ENCODE measurements at regions not wholly inside any gene's neighbourhood (a gene's known extent, or its start where the extent isn't known, plus 50 kb on each side); places are given as distances from the start of the nearest gene placed in this dataset.
"Not testable (repeated sequence)": the region's sequence is repeated elsewhere in the genome, so short reads cannot be mapped to it uniquely, and the experiment has no call there.

DNA sequence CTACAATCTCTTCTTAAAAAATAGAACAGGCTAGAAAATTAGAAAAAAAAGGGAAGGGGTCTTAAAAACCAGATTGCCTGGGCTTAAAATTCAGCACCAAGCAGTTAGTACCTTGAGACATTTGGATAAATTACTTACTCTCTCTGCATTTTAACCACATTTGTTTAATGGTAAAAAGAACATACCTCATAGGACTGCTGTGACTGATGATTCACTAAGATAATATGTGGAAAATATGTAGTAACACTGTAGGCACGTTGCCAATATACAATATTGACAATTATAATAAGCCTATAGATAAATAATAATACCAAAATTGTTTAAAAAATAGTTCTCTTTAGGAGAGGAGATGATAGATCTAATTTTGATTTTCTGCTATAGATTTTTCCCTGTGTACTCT is 750.4 kb downstream of the TENT5A start:
- no peak for DNase-seq (ENCODE audit: low read depth)

DNA sequence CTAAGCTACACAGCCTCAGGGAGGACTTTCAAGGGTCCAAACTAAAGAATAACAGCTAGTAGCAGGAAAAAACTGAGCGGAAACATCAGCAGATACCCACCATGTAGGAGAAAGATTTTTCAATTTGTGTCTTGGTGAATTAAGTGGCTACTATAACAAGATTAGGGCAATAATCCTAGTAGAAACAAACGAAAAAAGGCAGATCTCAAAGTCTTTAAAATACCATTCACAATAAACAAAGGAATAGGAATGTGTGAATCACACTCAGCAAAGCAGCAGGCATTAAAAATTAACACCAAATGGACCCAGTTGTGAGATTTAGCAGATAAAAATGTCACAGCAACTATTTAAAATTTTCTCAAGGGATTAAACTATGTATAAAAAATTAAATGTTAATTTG is 761.2 kb downstream of the TENT5A start:
- DNase-seq (ENCODE audit: low read depth) = no peak

DNA sequence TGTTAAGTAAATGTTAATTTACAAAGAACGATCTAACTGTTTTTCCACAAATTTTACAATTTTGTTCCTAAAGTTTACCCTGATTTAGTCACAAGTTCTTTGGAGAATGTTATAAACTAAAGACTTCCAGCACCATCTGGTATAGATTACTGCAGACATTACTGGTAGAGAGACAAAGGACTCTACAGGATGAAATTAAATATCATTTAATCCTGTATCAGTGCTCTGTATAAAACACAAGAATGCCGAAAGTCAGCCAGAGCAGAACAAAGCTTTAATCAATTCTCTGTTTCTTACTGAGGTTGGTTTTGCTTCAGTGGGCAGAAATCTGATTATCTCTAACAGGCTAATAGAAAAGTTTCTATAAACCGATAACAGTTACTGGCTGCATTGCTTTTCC is 763.6 kb downstream of the TENT5A start:
- peak; percentile 7 for DNase-seq (ENCODE audit: low read depth)

DNA sequence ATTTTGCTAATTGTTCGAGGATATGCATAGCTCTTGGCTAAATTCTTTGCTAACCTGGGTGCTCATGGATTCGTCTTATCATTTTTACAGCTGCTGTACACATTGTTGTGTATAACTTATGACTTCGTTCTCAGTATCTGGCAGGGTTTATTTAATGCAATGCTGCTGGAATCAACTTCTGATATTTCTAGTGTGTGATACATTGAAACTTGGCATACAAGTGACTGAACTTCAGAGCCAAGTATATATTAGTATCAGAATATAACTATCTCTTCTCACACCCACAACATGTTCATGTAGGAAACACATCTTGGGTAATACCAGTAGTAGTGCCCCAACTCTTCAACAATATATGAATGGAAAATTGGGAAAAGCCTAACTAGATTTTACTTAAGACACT is 764.2 kb downstream of the TENT5A start:
- no peak for DNase-seq (ENCODE audit: low read depth)

DNA sequence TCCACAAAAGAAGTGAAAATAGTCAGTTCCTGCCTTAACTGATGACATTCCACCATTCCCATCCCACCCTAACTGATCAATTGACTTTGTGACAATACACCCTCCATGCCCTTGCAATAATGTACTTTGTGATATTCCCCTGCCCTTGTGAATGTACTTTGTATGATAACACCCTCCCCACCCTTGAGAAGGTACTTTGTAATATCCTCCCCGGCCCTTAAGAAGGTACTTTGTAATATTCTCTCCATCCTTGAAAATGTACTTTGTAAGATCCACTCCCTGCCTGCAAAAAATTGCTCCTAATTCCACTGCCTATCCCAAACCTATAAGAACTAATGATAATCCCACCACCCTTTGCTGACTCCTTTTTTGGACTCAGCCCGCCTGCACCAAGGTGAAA is 771.3 kb downstream of the TENT5A start:
- not testable (repeated sequence) for DNase-seq (ENCODE audit: low read depth)

DNA sequence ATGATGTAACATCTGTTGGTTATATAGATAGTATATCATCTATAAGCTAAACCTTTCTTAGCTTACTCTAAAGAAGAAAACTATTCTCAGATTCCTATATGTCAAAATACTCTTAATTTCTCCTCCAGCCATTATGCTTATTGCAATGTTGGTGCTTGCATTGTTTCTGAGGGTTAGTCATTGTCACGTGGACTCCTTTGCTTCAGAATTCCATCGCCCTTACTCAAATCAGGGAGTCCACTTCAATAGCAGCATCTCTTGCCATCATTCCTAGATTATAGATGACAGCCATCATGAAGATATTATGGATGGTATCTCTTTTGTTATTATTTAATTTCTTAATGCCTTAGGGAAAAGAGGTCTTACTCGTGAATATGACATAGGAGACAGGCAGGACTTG is 776.1 kb downstream of the TENT5A start:
- DNase-seq (ENCODE audit: low read depth) = no peak

DNA sequence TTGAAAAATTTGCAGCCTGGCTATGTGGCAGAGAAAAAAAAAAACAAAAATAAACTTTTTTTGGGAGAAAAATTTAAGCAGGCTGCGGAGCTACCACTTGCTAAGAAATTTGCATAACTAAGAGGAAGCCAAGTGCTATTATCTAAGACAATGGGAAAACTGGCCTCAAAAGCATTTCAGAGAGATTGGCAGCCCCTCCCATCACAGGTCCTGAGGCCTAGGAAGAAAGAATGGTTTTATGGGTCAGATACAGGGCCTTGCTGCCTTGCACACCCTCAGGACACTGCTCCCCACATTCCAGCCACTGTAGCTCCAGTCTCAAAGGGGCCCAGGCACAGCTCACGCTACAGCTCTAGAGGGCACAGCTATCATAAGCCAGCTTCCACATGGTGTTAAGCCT is 777.9 kb downstream of the TENT5A start:
- no peak for DNase-seq (ENCODE audit: low read depth)

DNA sequence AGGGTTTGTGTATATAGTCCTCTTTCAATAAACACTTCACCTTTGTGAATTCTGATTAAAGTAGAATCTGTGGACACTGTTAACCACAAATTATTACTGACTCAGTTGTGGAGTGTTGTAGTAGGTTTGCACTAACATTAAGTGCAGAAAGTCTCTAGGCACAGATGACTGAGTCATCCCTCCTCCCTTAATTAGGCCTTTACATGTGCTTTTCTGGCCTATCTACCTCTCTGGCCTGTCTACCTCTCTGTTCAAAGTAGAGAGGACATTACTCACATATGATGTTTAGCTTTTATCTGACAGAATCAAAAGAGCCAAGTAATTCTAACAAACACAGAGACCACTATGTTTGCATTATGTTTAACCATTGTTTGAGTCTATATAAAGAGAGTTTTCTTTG is 783.0 kb downstream of the TENT5A start:
- no peak for DNase-seq (ENCODE audit: low read depth)

DNA sequence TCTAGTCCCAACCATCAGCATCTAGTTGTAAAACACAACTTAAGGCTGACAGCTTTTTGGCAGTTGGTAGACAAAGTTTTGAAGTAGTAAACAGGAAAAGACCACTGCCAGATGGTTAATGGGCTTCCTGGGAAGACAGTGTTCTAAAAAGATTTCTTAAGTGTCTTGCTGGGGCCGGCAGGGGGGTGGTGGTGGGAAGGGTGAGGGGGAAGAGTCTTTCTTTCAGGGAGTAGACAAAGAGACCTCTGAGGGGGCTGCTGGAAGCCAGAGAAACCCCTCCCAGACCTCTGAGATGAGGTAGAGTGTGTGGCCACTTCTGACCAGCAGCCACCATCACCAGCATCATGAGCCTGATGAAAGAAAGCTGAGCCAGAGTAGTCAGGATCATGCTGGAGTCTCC is 784.9 kb downstream of the TENT5A start:
- no peak for DNase-seq (ENCODE audit: low read depth)

DNA sequence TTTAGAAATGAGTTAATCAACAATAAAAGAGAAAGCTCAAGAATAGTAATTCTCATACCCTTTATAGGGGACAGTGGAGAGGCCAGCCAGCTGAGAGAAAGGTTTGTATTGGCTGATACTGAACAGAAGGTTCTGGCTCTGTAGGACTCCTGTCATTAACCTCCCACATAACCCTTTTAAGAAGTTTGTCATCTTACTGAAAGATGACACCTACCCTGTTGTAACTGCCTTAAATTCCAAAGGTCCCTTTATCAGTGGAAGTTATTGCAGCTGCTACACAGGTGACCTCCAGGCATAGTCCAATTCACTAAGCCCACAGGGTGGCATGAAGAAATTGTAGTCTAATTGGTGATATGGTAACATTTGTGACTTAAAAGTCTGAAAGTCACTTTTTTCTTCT is 790.1 kb downstream of the TENT5A start:
- no peak for DNase-seq (ENCODE audit: low read depth)

DNA sequence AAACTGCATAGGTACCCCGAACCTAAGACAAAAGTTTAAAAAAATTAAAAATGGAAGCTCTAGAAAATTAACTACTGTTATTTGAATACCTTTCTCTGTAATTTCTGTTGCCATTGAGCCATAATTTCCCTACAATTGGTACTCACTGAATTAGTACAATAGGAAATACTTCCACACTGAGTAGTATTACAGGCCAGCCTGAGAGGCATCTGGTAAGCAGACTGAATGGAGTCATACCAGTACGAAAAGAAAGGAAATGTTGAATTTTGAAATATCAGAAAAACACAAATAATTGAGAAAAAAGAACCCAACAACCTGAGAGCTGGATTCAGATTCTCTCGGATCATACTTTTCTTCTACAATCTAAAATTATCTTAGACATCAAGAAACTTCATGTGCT is 791.3 kb downstream of the TENT5A start:
- no peak for DNase-seq (ENCODE audit: low read depth)

DNA sequence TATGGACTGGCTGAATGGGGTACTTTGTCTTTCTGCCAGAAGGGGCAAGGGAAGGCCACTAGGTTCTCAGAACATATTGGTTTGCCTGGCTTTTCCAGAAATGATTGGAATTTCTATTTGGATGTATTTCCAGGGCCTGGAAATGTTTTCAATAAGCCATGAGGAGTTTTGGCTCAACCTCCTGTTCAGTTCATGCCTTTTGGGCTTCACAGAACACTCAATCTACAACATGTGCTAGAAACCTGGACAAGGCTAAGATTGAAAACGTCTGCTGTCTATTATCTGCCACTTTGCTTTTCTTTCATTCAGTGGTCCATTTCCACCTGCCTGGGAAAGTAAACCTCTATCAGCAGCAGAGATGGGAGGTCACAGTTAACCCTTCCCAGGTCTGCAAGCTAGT is 793.4 kb downstream of the TENT5A start:
- no peak for DNase-seq (ENCODE audit: low read depth)

DNA sequence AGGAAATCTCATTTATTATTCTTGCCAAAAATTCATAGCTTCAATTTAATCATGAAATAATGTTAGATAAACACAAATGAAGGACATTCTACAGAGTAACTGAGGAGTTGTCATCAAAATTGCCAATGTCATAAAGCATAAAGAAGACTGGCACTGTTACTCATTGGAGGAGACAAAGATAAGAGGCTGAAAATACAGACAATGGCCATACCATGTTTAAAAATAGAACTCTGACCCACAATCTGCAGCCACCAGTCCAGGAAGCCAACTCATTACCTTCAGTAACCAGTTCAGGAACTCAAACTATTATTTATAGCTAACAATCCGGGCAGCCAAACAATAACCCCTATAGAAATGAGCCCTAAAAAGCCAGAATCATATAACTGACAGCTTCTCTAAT is 795.6 kb downstream of the TENT5A start:
- DNase-seq (ENCODE audit: low read depth) = no peak

DNA sequence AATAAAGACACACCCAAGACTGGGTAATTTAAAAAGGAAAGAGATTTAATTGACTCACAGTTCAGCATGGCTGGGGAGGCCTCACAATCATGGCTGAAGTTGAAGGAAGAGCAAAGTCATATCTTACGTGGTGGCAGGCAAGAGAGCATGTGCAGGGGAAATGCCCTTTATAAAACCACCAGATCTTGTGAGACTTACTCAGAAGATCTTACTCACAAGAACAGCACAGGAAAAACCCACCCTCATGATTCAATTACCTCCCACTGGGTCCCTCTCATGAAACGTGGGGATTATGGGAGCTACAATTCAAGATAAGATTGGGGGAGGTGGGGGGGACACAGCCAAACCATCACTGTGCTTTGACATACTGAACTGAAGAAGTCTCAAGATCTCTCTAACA is 800.0 kb downstream of the TENT5A start:
- not testable (repeated sequence) for DNase-seq (ENCODE audit: low read depth)

DNA sequence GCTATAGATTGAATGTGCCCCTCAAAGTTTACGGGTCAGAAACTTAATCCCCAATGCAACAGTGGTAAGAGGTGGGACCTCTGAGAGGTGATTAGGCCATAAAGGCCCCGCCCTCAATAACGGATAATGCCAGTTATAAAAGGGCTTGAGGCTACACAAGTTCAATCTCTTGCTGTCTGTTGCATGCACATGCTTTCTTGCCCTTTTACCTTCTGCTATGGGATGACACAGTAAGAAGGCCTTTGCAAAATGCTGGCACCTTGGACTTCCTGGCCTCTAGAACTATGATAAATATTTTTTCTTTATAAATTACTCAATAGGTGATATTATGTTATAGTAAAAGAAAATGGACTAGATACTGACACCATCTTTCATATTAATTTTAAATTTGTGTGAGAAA is 806.1 kb downstream of the TENT5A start:
- DNase-seq (ENCODE audit: low read depth) = no peak

DNA sequence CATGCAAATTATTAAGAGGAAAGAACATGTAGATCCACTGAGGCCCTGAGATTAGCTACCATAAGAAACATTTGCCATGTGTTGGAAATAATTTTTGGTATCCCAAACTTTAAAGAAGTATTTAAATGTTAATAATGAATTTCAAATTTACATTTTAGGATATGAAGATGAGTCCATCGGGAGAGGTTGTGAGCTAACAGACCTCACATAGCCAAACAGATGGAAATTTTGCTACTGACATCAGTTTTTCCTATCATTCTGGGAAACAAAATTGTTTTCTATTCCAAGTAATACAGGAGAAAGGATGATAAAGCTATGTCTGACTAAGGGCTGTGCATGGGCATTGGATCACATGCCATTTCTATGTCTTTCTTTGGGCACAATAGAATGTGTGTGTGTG is 809.6 kb downstream of the TENT5A start:
- DNase-seq (ENCODE audit: low read depth) = no peak

DNA sequence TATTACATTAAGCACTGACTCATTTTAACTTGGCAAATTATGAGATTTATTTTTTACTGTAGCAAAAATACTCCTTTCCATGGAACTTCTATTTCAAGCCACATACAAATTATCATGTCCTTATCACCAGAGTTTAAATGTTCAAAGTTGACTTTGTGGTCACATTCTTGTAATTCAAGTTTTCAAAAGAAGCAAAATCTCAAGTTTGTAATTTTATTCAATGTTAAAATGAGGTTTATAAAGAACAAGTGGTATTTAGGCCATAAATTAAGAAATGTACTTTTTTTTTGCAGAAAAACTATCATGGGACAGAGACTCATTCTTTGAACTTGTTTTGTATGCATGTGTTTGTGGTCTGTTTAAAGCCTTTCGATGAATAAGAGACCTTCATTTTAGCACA is 811.5 kb downstream of the TENT5A start:
- DNase-seq (ENCODE audit: low read depth) = no peak

DNA sequence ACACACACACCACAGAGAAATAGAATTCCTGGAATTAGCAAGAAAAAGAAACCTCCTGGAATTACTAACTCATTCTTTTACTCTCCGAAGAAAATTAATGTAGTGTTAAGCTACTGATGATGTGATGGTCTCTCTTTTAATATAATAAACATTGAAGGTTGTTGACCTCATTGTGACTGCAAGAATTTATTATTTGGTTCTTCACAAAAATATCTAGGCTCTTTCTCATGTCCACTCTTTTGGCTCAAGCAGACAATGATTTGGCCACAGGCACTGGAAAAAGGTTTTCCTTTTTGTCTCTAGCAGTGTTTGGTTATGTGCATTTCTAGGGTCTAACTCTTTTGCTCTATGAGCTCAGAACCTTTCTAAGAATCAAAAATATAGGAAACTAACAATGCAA is 811.9 kb downstream of the TENT5A start:
- peak; percentile 6 for DNase-seq (ENCODE audit: low read depth)

DNA sequence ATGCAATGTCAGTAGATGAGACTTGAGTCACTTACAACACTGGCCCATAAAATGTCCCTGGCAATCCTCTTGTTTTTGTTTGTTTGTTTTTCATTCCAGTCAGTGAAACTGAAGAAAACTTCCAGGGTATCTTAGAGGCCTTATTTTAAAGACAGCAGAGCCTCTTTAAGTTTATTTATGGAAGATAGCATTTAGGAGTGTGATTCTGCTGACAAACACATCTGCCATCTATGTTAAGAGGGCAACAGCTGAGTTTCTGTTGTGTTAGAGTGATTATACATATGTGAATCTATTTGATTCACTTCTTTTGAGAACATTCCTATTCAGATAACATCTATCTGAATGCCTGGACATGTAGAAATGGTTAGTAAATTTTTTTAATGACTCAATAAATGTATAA is 812.6 kb downstream of the TENT5A start:
- no peak for DNase-seq (ENCODE audit: low read depth)

DNA sequence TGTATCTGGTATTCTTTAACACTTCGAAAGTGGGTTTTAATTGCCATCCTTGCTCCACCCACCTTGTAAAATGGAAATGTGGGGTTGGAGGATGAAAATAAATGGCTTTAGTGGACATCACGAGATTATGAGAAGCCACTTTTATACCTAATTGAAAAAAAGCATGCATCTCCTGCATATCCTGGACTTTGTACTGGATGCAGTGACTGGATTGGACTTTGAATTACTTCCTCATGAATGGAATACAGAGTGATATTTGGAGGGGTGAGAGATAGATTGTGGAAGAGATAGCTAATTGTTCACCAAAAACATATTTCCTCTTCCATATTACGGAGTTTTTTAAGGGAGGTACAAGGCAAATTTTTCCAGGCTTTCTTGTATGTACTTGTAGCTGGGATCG is 813.0 kb downstream of the TENT5A start:
- no peak for DNase-seq (ENCODE audit: low read depth)

DNA sequence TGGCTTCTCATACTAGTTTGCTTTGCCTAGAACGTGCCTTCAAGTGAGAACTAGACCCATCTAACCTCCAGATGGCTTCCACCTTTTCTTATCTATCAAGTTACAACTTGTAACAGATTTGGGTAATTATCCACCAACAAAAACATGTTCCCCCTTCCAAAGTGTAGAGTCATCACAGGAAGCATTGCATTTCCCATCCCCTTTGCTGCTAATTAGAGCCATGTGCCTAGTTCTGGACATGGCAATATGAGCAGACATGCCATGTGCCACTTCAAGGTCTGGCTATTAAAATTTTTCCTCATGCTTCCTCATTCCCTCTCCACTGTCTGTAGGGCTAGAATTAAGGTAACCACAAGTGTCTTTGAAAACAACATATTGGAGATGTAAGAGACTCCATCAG is 814.4 kb downstream of the TENT5A start:
- peak; percentile 11 for DNase-seq (ENCODE audit: low read depth)

DNA sequence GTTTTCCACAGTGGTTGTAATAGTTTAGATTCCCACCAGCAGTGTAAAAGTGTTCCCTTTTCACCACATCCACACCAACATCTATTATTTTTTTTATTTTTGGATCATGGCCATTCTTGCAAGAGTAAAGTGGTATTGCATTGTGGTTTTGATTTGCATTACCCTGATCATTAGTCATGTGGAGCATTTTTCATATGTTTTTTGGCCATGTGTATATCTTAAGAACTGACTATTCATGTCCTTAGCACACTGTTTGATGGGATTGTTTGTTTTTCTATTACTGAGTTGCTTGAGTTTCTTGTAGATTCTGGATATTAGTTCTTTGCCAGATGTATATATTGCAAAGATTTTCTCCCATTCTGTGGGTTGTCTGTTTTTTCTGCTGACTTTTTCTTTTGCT is 820.1 kb downstream of the TENT5A start:
- no peak for DNase-seq (ENCODE audit: low read depth)

DNA sequence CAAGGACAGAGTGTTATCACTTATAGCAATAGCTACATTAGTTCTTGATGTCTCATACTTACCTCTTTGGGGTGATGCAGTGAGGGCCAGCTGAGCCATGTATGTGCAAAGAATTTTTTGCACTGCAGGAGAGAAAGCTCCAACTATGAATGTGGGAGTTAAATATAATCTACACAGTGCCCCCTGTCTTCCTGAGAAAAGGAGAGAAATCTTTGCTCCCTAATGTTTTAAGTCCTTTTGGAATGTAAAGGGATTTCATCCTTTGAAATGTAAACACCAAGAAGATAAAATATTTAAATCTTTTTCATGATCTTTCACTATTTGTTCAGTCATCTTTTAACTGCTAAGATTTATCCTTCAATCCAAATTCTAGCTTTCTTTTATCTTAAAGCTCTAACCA is 822.1 kb downstream of the TENT5A start:
- no peak for DNase-seq (ENCODE audit: low read depth)

DNA sequence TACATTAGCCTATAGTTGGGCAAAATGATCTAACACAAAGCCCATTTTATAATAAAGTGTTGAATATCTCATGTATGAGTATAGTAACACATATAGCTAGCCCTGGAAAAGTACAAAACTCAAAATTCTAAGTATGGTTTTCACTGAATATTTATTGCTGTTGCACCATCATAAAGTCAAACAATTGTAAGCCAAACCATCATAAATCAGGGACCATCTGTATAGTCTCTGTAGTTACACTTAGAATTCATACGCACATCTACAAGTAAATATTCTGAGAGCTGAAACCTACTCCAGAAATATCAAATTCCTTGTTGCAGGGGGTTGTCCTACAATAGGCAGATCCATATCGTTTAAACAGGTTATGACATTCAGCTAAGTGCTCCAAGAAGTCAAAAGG is 817.3 kb downstream of the BCKDHB start:
- DNase-seq (ENCODE audit: low read depth) = no peak

DNA sequence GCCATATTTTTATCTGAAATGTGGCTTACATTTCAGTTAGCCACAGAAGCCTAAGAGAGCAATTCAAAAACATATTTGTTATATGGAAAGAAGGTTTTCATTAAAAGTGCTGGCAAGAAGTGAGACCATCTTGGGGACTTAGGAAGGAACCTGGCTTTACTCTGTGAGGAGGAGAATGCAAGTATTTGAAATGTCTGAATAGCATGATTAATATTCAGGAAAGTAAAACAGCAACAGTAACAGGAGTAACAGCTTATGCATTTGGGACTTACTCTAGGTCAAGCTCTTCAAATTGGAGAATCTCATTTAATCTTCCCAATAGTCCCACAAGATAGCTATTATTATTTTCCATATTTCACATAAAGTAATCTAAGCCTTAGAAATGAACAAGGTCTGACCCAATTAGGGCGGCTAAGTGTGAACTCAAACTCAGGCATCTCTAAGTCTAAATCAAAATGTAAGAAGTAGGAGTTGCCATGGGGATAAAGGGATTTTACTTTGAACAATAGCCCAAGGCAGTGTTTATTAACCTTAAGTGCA is 816.5 kb downstream of the BCKDHB start:
- no peak for DNase-seq (ENCODE audit: low read depth)

All from GM04504 (cell line).